H4 (cell line): ENCODE measurements at regions not wholly inside any gene's neighbourhood (a gene's known extent, or its start where the extent isn't known, plus 50 kb on each side); places are given as distances from the start of the nearest gene placed in this dataset.

Experiments
- DNase-seq: peaks from one replicate; pipeline ENCODE4 v3.0.0-alpha.2; 2015; ENCODE audit warnings: low spot score

DNA sequence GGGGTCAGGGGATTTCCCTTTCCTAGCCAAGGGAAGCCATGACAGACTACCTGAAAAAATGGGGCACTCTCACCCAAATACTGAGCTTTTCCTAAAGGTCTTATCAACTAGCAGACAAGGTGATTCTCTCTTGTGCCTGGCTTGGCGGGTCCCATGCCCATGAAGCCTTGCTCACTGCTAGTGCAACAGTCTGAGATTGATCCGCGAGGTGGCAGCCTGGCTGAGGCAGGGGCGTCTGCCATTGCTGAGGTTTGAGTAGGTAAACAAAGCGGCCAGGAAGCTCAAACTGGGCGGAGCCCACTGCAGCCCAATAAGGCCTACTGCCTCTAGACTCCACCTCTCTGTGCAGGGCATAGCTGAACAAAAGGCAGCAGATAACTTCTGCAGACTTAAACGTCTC lies 152.6 kb upstream of the PMFBP1 start:
- no peak for DNase-seq

DNA sequence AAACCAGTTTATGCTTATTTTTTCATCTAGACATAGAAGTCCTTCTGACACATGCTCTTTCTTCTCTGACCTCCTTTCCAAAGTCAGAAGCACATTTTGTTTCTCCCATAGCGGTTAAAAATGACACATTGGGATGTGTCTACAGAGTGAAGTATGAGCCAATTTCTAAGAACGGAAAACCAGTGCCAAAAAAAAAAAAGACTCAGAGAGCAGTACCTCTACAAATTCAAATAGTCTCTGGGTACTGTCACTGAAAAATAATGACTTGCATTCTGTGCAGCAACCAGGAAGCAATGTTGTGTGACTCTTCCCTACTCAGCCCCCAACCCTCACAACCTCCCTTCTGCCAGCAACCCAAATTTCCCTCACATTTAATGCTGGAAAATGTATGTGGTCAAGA lies 145.5 kb upstream of the PMFBP1 start:
- DNase-seq: no peak

- DNase-seq: no peak
Observed at GRCh38 chr16:72313903-72314302, 141.9 kb upstream of the PMFBP1 start.

- no peak for DNase-seq
Observed at GRCh38 chr16:72312828-72313227, 140.9 kb upstream of the PMFBP1 start.

- no peak for DNase-seq
Observed at GRCh38 chr16:72311426-72311825, 139.5 kb upstream of the PMFBP1 start.

- no peak for DNase-seq
Observed at GRCh38 chr16:72309001-72309400, 137.0 kb upstream of the PMFBP1 start.

- no peak for DNase-seq
Observed at GRCh38 chr16:72308396-72308795, 136.4 kb upstream of the PMFBP1 start.

DNA sequence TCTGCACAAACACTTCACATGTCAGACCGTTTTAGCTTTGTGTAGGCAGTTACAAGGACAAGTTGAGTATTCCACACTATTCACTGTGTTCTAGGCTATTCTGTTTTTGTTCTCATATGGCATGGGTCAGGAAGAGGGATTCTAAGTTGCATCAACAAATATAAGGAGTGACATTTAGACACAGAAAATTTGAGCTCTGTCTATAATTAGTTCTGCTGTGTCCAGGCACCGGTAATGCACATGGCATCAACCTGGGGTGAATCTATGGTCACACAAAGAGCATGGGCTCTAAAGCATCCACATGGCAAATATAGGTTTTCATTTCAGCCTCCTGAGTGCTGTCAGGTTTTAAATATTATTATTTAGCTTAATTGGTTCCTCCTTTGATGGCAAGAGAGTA lies 130.4 kb upstream of the PMFBP1 start:
- no peak for DNase-seq

- DNase-seq: no peak
Observed at GRCh38 chr16:72301523-72302236, 129.7 kb upstream of the PMFBP1 start.

DNA sequence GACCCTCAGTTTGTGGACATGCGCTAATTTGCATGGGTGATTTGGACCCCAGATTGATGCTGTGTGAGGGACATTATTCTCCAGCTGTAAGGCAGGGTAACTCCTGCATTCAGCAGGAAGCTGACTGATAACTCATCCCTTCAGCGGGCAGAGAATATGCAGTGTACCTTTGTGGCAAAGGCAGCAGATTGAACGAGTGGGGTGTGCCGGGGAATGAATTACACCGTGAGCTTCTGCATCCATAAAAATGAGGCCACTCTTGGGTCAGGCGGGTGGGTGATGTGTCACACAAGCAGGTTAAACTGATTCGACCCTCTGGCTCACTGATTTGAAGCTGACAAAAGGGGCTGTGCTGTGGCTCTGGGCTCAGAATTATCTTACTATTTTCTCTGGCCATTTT lies 128.9 kb upstream of the PMFBP1 start:
- DNase-seq: no peak

- DNase-seq: no peak
Observed at GRCh38 chr16:72299684-72300243, 127.8 kb upstream of the PMFBP1 start.

DNA sequence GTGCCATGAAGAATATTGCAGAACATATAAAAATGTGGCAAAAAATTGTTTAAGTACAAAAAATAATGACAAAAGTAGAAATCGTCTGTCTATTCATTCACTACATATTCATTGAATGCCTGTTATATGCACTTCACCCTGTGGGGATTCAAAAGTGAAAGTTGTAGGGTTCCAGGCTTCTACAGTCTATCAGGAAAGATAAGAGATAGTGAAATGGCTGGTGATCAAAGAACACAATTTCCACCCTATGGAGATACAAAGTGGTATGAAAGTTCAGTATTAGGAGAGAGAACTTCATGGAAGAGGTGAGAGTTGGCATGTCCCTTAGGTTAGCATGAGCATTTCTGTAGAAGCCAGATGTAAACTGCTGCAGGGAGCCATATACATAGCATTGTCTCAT lies 127.0 kb upstream of the PMFBP1 start:
- DNase-seq: no peak

DNA sequence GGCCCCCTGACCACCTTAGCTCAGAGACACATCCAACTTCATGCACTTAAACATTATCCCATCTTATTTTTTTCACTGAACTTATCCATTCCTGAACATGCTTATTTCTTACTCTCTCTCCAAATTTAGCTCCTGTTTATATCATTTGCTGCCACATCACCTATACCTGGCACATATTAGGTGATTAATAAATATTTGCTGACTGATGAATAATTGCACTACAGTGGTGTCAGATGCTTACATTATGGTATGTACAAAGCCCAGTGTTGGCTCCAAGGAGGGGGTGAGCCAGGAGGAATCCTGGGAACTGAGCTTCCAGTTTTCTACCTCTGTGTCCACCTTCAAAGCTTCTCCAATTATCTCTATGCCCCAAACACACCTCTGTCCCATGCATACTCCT lies 124.0 kb upstream of the PMFBP1 start:
- no peak for DNase-seq

DNA sequence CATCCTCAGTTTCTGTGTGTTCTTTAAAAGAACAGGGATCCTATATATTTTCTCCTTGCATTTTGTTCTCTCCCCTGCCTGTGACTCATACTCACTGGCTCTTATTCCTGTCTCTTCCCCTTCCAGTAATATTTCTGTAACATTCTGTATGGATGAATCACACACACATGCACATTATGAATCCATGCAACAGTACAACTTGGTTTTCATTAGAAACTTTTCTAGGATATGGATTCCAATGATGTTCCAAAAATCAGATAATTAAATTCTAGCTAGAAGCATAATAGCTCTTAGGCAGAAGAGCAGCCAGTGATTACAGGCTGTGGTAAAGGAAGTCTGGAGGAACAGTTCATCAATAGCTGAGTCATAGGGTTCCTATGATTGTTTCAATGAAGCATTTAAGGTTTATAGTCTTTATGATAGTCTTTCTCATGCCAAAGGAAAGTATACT lies 119.6 kb upstream of the PMFBP1 start:
- peak; percentile 19 for DNase-seq

- no peak for DNase-seq
Observed at GRCh38 chr16:72291121-72291520, 119.2 kb upstream of the PMFBP1 start.

DNA sequence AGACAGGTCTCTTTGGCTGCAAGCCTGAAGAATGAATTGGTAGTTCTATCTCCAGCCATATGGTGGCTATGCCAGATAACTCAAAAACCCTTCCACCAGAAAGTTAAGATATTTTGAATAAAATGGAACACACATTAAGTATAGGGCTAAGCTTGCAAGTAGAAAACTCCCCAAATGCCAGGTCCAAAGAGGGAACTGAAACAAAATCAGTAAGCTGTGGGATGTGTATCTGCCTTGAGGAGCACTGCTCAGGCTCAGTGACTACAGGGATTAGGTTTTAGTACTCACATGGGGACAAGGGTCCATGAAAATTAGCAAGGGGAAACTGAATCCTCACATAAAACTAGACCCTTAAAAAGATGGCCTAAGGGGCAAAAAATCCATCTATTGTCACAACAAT lies 115.7 kb upstream of the PMFBP1 start:
- no peak for DNase-seq

GRCh38 chr16:72286936-72287620 lies 115.1 kb upstream of the PMFBP1 start:
- no peak for DNase-seq

DNA sequence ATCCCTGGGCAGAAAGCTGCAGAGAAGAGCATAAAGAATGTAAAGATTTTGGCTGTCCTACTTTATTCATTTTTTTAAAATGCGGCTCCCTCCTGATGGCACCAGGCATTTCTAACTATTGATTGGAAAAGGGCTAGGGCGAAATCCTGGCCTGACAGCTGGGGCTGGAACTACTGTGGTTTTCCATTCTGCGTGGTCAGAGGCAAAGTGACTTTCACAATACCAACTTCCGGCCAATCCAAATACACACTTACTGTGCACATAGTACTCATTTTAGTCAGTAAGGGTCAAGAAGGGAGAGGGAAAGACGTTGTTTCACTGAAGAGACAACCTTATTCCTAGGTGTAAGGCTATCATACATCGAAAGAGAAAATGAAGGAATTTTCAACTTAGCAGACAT lies 113.8 kb upstream of the PMFBP1 start:
- no peak for DNase-seq

GRCh38 chr16:72285324-72285723 lies 113.4 kb upstream of the PMFBP1 start:
- no peak for DNase-seq

DNA sequence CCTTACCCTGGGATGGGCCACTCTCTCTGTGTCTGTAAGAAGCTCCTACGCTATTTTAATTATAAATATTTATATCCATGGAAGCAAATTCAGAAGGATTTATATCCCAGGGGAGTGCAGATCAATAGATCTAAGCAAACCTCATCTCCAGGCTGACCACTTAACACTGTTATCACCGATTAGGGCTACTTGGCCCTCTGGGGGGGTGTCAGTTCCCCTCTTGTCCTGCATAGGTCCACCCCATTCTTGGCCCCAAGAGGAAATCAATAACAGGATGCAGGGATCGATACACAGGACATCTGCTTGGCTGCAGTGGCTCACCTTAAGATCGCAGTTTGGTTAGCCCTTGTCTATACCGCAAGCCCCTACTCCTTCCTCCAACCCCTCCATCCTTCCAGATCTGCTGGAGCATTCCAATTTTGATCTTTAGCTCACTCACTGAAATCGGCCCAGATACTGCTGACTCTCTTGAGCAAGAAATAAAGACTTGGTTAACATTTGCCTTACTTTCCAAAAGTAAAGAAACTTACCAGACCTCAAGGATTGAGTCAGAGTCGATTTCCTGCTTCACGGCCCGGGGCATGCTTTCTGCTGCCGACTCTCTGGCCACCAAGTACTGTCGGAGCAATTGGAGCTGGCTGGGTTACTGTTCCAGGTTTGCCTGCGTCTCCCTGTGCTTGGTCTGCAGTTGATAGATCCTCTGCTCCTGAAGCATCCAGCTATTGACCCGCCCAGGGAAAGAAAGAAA lies 112.3 kb upstream of the PMFBP1 start:
- DNase-seq: no peak

DNA sequence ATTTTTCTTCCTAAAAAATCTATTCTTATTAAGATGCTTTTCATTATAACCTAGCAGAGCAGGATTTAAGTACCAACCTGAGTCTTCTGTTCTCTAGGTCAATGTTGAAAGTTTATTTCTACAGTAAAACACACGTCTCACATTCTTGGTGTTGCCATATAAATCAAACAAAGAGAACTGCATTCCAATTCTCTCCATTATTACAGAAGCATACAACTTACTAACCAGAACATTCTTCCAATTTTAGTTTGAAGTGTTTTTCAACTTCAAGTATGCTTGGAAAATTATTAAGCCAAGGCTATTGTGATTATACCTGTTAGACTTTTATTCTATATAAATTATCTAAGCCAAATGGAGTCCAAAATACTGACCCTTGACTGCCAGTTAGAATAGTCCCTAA lies 110.4 kb upstream of the PMFBP1 start:
- no peak for DNase-seq

GRCh38 chr16:72278301-72278700 lies 106.3 kb upstream of the PMFBP1 start:
- DNase-seq: no peak

GRCh38 chr16:72277749-72278148 lies 105.8 kb upstream of the PMFBP1 start:
- DNase-seq: no peak
